AG09319 (cell line): ENCODE measurements at regions not wholly inside any gene's neighbourhood (a gene's known extent, or its start where the extent isn't known, plus 50 kb on each side); places are given as distances from the start of the nearest gene placed in this dataset.

Experiments
- DNase-seq: peaks from one replicate; pipeline ENCODE4 v3.0.0-alpha.2; 2010; ENCODE audit warnings: low read depth; ENCODE audit errors: extremely low read depth
- TF ChIP-seq, protein P1 (sequence below): IDR thresholded peaks from 2 replicates; pipeline ENCODE4 v1.5.1; 2011; ENCODE audit warnings: low read depth, mild to moderate bottlenecking, inconsistent platforms, low read length, moderate library complexity

DNA sequence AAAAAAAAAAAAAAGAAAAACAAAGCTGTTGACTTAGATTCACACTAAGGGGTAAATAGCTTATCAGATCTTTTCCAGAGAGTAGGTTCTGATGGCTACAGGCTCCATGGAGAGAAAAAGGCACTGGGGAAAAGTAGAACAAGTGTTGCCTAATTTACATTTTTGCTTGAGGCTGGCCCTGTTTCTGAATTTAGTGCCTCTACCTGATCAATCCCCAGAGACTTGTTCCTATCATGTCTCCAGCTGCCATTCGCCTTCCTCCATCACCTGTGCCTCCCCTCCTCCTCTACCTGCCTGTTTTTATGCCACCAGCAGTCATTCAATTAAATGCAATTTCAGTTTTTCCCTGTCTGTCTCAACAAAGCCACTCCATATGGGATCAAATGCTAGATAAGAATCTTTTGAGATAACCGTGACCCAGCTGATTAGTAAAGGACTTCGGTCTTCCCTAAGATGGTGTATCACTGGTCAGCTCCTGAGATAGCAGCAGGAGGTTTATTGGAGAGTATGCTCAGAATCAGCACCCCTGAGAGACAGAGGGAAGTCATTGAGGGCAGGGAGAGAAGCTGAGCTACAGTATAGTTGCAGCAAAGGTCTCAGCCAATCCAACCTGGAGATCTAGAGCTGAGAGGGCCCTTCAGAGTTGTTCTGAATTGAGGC is 88.1 kb upstream of the GADL1 start:
- no peak for DNase-seq

DNA sequence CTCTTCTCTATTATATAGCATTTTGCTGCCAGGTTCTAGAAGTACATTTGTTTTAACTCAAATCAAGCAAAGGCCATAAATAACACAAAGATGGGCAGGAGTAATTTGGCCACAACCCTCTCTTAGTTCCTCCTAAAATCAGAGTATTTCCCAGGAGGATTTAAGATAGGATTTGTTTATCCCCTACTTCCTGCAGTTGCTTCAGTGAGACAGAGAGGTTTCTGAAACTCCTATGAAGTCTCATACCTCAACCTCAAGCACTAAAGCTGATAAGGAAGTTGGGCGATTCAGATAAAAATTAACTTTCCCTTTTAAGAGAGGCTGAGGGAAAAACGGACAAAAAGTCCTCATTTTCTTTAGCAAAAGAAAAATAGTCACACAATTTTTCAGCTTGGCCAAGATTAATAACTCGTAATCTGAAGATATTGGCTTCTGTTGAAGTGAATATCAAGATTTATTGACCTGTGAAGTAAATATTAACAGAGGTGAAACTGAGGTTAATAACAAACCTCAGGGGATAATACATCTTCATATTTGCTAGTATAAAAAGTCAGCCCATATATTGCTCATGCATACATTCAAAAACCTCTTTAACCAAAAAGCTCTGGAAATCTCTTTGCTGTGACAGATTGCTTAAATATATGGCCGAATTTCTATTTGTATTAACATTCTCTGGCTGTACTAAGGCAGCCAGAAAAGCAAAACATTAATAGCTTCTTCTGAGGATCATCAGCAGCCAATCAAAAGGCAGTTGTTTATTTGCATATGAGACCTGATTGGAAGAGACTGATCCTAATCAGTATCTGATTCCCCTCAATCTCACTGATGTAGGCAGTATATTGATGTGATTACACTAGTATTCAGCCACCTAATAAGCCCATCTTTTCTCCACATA is 90.6 kb upstream of the GADL1 start:
- no peak for DNase-seq
- TF ChIP-seq, protein P1, sequence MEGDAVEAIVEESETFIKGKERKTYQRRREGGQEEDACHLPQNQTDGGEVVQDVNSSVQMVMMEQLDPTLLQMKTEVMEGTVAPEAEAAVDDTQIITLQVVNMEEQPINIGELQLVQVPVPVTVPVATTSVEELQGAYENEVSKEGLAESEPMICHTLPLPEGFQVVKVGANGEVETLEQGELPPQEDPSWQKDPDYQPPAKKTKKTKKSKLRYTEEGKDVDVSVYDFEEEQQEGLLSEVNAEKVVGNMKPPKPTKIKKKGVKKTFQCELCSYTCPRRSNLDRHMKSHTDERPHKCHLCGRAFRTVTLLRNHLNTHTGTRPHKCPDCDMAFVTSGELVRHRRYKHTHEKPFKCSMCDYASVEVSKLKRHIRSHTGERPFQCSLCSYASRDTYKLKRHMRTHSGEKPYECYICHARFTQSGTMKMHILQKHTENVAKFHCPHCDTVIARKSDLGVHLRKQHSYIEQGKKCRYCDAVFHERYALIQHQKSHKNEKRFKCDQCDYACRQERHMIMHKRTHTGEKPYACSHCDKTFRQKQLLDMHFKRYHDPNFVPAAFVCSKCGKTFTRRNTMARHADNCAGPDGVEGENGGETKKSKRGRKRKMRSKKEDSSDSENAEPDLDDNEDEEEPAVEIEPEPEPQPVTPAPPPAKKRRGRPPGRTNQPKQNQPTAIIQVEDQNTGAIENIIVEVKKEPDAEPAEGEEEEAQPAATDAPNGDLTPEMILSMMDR, result no peak

More for the DNA sequence above, 88.1 kb upstream of the GADL1 start:
- TF ChIP-seq, protein P1, result no peak

DNA sequence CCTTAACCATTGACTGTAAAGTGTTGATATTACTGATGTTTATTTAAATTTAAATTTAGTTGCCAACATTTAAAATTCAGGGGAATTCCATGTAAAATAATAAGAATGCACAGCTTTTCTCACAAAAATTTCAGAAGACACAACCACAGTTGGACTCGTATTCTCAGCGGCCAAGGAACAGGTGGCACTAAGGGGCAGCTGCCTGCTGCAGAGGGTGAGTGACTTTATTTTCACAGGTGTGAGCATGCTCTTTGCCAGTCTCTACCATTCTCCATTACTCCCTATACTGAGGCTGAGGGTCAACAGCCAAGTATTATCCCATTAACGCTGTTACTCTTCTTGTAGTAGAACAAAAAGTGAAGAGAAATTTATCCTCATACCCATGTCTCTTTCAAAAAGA is 92.1 kb upstream of the GADL1 start:
- TF ChIP-seq, protein P1, result no peak
- no peak for DNase-seq

DNA sequence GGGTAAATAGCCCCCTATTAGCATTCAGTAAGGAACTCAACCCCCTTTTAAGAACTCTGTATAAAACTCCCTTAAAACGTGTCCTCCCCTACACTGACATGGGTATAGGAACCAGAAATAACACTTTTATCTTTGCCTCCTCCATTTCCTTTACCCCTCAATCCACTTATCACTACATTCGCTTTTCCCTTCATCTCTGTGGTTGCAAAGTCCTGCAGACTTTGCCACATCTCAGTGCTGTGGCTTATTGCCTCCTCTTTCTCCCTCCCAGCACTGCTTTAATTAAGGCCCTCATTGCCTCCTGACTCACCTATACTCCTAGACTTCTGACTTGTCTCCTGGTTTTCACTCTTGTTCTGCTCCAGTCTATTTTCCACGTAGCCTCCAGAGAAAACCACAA is 94.3 kb upstream of the GADL1 start:
- TF ChIP-seq, protein P1, result no peak
- DNase-seq, result no peak

DNA sequence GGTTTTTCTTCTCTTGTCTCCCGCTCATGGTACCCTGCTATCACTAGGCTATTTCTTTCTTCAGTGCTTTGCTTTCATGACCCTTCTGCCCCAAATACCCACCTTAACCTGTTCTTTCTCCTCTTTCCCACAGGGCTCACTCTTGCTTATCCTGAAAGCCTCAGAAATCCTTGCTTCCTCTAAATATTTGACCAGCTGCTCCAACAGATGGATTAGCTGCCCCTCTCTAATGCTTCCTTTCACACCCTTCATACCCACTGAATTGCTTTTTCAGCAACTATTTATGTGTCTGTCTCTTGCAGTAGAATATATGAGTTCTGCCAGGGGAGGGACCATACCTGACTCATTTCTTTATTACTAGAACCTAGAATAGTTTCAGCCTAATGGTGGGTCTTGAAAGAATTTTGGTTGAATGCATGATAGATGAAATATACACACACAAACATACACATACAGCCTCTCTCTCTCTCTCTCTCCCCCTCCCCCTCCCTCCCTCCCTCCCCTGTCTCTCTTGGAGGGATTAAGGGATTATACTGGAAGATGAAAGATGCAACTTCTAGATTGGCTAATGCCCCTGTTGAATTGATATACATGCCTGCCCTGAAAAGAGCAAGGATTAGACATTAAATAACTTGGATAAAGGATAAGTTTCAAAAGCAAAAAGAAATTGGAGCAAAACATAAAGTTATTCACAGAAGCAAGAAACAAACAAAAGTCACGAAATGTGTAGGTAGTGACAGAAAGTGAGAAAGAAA is 95.0 kb upstream of the GADL1 start:
- TF ChIP-seq, protein P1, result no peak
- DNase-seq, result no peak

DNA sequence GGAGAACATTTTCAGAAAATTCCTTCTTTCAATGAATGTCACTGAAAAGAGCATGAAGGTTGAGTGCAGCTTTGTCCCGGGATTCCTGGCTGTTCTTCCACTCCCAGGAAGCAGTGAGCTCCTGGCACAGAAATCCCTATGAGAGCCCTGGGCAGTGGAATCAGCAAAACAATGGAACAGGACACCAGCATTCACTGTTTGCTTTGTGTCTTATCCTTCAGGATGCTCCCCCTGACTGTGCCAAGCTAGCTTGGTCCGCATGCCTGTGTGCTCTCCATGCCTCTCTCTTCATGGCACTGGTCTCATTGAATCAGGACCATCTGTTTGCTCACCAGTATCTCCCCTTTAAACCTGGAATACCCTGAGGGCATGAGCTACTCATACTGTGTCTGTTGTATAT is 102.0 kb upstream of the GADL1 start:
- DNase-seq, result no peak
- TF ChIP-seq, protein P1, result no peak

DNA sequence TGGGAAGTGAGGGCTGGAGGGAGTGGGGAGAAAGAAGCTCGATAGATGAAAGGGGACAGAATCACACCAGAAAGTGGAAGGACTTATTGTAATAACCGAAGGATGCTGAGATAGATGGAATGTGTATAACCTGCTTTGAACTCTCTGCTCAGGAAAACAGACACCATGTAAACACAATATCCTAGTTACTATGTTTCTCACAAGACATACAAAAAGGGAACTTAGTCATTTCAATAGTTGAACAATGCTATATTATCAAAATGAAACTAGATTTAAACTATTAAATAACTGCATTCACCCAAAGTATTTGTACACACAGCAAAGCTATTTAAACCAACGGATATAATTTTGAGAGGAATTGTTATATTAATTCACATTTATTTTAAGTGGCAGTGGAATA is 108.3 kb upstream of the GADL1 start:
- TF ChIP-seq, protein P1, result no peak
- DNase-seq, result no peak
